ENCODE measurements at regions not wholly inside any gene's neighbourhood (a gene's known extent, or its start where the extent isn't known, plus 50 kb on each side); places are given as distances from the start of the nearest gene placed in this dataset.
"Not testable (repeated sequence)": the region's sequence is repeated elsewhere in the genome, so short reads cannot be mapped to it uniquely, and the experiment has no call there.

DNA sequence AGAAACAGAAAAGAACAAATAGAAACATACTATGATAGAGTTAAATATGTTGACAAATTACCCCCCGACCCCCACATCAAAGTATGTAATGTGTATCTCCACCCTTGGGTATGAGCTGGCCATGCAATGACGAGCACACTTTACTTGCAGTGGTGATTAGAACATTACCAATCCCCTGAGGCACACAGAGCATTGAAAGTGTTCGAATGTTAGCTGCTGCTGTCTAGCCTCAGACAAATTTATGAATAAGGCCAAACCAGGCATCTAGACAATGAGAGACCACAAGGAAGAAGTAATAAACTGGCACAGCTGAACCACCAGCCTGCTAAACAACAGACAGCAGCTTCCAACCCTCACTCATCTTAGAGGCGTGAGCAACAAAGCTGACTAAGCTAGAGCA is 380.5 kb downstream of the DSEL start:
- DNase-seq (ENCODE audit: low spot score): no peak

DNA sequence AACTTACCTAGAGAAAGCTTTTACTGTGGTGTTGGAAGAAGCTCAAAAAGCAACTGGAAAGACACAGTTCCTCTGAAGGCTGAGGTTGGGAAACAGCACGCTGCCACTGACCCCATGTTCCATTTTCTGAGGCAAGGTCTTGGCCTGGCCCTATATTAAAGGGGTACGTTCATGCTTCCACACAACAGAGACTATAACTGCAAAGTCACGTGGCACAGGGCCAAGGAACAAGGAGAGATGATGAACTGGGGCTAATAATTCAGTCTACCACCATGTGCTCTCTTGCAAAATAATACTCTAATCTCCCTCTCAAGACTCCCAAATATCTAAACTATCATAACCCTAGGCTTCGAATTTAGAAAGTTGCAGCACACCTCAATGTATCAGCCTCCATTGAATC is 381.6 kb downstream of the DSEL start:
- no peak for DNase-seq (ENCODE audit: low spot score)

DNA sequence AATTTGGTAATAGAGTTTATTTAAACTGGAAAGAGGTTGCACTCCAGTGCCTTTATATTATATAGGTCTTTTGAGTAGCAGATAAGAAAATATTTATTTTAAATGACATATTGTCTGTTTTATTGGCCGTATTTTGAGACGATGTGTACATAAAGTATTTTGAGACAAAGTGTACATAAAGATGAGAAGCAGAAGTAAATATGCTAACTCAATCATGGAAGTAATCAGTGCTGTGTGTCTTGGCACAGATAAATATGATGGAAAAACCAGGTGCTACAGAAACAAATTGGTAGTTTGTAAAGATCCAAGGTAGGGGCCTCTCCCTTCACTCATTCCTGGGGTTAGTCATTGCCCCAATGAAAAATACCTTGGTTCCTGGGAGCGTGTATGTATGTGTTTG is 382.9 kb downstream of the DSEL start:
- DNase-seq (ENCODE audit: low spot score): no peak

DNA sequence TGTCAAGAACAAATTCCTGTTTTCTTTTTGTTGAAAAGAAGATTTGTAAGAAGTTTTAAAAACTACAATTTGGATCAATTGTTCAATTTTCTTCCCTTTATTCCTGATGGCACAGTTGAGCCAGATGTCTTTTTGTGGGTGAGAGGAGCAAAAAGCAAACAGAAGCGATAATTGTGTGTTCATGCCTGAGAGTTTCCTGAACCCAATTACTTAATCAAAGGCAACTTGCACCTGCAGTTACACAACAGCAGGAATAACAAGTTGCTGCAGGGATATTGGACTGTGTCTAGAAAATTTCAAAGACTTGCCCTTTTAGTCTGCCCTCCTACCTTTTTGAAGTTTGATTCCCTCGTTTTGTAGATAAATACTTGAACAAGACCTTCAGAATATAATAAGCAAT is 383.6 kb downstream of the DSEL start:
- no peak for DNase-seq (ENCODE audit: low spot score)

DNA sequence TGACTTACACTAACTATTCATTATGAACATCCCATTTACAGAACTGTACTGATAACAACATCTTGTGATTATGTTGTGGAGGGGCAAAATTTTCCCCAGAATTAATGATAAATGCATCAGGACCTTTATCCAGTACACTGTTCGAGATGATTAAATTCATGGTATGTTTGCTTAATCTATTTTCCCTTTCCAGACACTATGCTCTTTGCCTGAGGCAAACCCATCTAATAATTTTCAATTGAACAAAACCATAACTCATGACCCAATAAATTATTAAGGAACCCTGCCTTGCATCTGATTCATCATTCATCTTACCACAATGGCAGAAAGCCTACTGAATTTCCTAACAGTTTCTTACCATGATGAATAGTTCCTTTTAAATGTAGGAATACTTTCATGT is 385.0 kb downstream of the DSEL start:
- no peak for DNase-seq (ENCODE audit: low spot score)

DNA sequence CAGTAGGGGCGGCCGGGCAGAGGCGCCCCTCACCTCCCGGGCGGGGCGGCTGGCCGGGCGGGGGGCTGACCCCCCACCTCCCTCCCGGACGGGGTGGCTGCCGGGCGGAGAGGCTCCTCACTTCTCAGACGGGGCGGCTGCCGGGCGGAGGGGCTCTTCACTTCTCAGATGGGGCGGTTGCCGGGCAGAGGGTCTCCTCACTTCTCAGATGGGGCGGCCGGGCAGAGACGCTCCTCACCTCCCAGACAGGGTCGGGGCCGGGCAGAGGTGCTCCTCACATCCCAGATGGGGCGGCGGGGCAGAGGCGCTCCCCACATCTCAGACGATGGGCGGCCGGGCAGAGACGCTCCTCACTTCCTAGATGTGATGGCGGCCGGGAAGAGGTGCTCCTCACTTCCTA is 389.8 kb downstream of the DSEL start:
- DNase-seq (ENCODE audit: low spot score): not testable (repeated sequence)

DNA sequence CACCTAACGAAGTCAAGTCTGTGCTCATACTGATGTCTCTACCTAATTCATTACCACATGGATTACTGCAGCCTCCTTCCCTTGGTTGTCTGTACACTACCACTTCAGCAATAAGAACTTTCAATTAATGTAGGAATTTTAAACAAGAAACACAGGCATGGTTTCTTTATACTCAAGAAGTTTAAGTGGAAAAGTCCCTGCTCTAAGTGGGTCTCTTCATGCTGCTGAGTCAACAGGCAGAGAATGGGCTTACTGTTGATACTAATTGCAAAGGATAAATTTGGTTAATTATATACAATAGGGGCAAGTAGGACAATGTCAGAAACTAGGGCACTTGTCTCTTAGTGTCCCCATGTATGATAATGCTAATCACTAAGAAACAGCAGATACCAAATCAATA is 392.6 kb downstream of the DSEL start:
- no peak for DNase-seq (ENCODE audit: low spot score)

DNA sequence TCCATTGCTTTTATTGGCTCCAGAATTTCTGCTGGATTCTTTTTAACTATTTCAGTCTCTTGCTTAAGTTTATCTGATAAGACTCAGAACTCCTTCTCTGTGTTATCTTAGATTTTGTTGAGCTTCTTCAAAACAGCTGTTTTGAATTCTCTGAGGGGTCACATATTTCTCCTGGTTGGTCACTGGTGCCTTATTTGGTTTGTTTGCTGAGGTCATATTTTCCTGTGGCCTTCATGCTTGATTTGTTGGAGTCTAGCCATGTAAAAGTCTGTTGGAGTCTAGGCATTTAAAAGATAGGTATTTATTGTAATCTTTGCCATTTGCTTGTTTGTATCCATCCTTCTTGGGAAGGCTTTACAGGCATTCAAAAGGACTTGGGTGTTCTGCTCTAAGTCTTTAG is 398.7 kb downstream of the DSEL start:
- no peak for DNase-seq (ENCODE audit: low spot score)

DNA sequence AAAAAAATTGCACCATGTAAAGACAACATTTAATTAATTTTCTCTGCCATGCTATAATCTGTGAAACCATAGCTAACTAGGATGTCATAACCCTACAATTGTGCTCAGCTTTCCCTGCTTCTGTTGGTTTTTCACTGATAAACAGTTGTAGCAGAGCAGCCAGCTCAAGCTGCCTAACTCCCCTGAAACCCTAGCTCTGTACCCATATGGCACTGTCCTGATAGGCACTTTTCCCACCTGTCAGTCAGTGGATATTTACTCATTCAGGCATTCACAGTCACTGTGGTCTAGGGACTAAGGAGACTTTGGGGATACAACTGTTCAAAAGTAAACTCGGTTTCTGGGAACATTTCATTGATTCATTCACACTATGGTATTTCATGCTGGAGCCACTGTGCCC is 407.0 kb downstream of the DSEL start:
- no peak for DNase-seq (ENCODE audit: low spot score)

DNA sequence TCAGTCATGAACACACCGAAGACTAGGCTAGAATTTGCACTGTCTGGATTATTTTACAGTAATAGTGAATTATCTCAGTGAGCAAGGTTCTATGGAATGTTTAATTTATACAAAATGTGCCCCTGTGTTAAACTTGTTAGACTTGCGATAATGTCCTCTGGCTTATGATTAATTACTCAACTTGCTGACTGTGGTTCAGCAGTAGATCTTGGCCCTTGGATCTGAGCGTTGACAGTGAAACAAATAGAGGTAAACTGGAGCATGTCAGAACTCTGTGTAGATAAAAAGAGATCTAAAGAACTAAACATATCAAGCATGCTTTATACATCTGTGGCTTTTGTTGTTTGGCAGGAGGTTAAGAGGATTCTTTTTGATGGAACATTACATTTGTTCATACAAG is 407.6 kb downstream of the DSEL start:
- DNase-seq (ENCODE audit: low spot score): no peak

DNA sequence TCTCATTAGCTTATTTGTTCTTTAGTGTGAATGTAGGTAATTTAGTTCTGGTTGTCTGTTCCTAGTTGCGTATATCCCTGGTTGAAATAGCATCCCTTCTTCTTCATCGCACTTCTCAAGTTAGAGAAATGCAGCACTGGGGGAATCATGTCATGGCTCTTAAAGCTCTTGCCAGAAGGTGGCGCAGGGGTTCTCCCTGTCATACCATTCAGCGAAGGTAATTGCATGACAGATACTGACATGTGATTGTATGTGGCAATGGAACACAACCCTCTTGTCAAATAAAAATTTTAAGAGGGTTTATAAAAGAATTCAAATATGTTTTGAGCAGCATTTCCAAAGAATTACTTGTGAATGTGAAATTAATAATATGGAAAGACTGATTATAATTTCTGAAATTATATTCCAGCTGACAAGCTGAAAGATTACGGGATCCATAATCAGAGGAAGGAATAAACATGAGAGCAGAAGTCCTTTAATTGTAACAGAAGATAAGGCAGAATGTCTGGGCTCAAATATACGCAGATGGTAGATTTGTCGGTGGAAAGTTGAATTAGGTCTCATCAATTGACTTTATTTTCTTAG is 411.7 kb downstream of the DSEL start:
- DNase-seq (ENCODE audit: low spot score): peak; percentile 81

DNA sequence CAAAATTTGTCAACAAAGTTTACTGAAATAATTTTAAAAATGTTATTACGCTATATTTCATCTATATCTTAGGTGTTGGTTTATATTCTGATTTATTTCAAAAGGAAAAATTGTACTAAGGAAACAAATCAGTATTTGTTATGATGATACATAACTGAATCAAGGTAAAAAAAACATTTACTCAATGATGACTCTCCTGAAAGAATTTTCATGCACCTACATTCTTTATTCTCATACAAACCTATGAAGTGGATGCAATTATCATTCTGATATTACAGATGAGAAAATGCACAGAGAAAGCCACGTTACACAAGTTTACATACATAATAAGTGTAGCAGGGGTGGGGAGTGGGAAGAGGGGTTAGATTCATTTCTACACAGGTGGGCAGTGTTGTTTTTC is 422.4 kb downstream of the DSEL start:
- DNase-seq (ENCODE audit: low spot score): no peak

DNA sequence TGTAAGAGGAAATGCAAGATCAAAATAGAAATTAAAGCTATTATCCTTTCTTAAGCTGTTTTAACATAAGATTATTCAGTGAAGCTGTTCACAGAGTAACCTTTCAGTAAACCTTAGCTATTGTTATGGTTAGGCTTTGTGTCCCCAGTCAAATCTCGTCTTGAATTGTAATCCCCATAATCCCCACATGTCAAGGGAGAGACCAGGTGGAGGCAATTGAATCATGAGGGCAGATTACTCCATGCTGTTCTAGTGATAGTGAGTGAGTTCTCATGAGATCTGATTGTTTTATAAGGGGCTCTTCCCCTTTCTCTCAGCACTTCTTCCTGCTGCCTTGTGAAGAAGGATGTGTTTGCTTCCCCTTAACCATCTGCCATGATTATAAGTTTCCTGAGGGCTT is 424.4 kb downstream of the DSEL start:
- no peak for DNase-seq (ENCODE audit: low spot score)

DNA sequence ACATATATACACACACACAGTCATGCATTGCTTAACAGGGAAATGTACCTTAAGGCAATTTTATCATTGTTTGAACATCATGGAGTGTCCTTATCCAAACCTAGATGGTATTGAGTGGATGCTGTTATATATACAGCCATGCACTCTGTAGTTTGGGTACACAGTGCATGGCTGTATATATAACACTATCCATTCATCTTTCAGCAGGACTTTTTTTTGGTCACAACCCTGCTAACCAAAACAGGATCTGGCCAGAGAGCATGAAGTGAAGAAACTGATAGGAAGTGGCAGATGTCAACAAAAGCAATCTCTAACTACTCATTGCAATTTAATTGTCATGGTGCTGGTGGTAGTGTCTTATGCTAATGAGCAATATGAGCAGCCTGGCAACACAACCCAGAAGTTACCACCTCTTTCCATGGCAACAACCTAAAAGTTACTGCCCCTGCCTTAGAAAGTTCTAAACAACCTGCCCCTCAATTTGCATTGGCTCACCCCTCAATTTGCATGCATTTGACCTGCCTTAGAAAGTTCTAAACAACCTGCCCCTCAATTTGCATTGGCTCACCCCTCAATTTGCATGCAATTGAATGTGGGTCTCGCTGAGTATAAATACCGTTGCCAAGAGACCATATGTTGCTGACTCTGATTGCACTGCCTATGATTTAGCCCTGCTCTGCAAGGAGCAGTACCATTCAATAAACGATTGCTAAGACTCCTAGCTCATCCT is 434.9 kb downstream of the DSEL start:
- DNase-seq (ENCODE audit: low spot score): no peak

DNA sequence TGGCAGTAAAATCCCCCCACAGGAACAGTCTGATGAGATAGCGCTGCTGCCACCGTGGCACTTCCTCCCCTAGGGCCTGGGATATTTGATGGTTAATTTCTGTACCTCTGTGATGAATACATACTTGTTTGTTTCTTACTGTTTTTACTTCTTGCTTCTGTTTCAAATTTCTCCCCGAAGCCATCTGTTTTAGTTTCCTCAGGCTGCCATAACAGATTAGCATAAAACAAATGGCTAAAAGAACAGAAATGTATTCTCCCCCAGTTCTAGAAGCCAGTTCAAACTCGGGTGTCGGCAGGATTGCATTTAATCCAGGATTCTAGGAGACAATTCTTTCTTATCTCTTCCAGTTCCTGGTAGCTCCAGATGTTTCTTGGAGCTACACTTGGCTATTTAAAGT is 435.9 kb downstream of the DSEL start:
- DNase-seq (ENCODE audit: low spot score): no peak

DNA sequence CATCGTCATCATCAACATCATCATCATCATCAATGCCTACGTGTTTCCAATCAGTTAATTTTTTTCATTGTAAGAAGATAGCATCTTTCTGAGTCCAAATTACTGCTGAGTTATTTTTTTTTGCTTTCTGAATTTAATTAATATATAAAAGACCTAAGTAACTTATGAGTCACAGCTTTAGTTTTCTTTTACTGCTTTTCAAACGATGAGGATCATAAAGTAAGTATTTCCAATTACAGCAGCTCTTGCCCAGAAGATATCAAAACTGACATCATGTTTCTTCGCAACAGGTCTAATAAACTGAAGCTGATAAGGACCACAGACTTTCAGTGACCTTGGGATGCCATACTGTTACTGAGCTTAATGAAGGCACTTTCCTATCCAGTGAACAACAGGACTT is 442.2 kb downstream of the DSEL start:
- DNase-seq (ENCODE audit: low spot score): no peak

DNA sequence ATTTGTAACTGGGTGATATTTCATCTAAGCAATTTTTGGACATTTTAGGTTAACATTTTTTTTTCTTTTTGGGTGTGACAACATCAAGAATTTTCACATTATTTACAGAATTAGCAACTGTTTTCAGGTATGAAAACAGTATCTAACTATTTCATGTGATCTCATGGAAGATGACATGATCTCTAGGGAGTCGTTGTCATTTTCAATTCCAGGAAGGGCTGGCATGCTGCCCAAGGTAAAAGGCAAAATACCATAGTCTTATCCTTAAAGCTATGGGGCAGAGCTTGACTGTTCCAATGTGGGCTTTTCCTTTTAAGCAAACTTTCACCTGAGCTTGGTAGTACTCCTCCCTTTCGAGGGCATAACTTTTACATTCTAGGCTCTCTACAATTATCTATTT is 443.7 kb downstream of the DSEL start:
- DNase-seq (ENCODE audit: low spot score): no peak

DNA sequence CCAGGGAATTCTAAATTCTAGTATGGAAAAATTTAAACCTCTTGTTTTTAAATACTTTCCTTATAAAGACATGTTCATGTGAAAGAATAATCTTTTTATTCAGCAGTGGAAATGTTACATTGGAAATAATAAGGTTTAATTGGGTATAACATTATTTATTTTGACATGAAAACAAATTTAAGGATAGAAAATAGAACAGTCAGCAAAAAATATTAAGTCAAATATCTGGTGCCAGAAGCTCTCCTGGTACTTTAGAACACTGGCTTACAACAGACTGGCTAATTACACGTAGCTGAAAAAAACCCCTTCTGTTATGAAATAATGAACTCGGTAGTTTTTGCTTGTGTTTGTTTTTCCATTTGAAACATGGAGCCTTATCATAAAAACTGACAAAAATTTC is 447.9 kb downstream of the DSEL start:
- DNase-seq (ENCODE audit: low spot score): no peak

DNA sequence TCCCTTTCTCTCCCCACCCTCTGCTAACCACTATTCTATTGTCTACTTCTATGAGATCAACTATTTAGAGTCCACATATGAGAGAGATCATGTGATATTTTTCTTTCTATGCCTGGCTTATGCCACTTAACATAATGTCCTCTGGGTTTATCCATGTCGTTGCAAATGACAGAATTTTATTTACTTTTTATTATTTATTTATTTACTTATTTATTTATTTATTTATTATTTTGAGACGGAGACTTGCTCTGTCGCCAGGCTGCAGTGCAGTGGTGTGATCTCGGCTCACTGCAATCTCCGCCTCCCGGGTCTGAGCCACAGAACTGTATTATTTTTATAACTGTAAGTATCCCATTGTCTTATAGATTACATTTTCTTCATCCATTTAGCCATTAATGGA is 443.4 kb upstream of the CDH19 start:
- no peak for DNase-seq (ENCODE audit: low spot score)

DNA sequence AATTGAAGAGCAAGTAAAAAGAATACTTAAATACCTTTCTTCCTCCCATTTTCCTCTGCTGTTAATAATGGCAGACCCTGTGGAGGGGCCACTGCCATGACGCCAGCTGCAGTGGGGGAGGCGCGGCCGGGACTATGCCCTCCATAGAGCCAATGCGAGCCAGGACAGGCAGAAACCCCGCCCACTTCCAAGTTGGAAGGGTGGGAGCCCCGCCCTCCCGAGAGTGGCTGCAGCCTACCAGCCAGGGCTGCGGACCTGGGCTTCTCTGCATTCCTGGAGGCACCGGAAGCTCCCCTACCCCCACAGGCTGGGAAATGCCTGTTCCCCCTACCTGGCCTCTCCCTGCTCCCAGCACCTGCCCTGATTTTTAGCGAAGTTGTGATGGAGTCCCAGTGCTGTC is 439.4 kb upstream of the CDH19 start:
- no peak for DNase-seq (ENCODE audit: low spot score)

DNA sequence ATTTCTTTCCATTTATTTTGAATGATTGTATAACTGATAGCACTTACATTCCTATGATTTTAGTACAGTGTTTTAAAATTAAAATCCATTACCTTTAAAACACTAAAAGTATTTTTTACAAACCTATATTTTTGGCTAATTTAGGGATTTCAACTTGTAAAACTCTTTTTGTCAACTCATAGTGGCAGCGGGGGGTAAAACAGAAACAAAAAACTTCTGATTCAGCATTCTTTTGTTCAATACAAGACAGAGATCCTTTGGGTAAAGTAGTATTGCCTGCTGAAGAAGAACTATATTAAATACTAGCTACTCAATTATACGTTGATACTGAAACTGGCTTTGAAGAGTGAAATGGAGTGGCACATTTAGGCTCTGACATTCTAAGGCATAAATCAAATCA is 437.4 kb upstream of the CDH19 start:
- no peak for DNase-seq (ENCODE audit: low spot score)

DNA sequence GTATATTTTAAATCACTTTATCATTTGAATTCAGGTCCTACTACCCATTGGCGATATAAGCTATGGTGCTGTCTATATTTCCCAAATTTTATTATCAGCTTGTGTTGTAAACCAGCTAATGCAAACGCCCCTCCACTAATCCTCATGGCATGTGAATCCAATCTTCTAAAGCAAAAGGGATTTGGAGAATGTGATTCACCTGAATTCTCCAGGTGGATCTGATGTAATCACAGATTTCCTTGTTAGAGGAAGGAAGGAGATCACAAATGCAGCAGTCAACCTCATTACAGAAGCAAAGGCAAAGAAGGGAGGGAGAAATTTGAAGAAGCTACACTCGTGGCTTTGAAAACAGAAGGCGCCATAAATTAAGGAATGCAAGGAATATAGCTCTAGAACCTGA is 431.1 kb upstream of the CDH19 start:
- DNase-seq (ENCODE audit: low spot score): no peak

DNA sequence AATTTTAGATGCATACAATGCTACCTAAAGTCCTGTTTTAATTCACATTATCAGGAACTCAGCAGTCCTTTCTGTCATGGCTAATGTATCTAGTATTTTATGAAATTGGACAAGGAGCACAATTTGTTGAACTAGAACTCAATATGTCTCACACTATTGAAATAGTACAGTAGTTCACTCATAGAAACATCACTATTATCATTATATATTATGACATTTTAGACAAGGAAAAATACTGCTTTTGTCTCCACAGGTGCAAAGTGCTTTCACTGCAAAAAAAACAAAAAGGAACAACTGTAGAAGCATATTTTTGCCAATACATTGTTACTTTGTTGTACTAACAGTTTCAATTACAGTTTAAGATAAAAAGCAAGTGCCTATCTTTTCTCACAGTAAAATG is 419.2 kb upstream of the CDH19 start:
- no peak for DNase-seq (ENCODE audit: low spot score)

DNA sequence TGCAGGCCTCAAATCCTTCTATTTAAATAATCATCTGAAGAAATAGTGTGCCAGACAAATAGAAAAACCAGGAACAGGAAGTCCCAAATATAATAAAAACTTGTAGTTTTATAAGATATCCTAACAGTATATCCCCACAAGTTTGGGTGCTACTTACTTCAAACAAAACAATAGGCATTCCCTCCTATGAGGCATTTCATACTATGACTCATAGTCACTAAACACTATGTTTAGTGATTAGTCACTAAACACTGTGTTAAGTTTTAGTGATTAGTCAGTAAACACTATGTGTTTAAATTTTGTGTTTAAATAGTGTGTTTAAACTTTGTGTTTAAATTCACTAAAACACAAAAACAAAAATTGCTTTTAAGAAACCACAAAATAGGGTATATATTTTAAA is 407.0 kb upstream of the CDH19 start:
- DNase-seq (ENCODE audit: low spot score): peak; percentile 62

Measured in H4 (cell line).